Fibroblast of gingiva (primary cell): ENCODE measurements at regions not wholly inside any gene's neighbourhood (a gene's known extent, or its start where the extent isn't known, plus 50 kb on each side); places are given as distances from the start of the nearest gene placed in this dataset.
"Not testable (repeated sequence)": the region's sequence is repeated elsewhere in the genome, so short reads cannot be mapped to it uniquely, and the experiment has no call there.

Experiments used
- DNase-seq: peaks from one replicate; pipeline ENCODE4 v3.0.0-alpha.2; 2011; ENCODE audit warnings: low read depth

DNA sequence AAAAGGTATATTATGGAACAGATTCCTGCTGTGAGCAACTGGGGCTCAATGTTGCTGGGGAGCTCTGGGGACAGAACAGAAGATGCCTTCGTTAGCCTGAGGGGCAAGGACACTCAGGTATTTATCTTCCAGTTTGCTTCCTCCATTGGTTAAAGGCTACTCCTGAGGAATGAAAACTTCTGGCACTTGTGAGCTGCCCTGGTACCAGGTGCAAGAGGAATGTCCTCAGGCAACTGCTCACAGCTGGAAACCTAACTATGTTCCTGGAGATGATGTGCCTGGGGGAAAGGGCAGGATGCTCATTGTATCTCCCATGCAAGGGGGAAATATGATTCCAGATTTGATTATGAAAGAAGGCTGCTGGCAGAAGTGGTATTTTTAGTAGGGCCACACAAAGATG, 54.0 kb upstream of the BBX start:
- no peak for DNase-seq

DNA sequence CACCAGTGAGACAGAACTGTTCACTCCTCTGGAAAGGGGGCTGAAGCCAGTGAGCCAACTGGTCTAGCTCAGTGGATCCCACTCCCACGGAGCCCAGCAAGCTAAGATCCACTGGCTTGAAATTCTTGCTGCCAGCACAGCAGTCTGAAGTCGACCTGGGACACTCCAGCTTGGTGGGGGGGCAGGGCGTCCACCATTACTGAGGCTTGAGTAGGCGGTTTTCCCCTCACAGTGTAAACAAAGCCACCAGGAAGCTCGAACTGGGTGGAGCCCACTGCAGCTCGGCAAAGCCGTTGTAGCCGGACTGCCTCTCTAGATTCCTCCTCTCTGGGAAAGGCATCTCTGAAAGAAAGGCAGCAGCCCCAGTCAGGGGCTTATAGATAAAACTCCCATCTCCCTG, 52.3 kb upstream of the BBX start:
- DNase-seq, result not testable (repeated sequence)
